GM23248 (cell line): ENCODE measurements at regions not wholly inside any gene's neighbourhood (a gene's known extent, or its start where the extent isn't known, plus 50 kb on each side); places are given as distances from the start of the nearest gene placed in this dataset.

Source experiments
- DNase-seq: peaks from one replicate; pipeline ENCODE4 v3.0.0-alpha.2; 2015
- H2AFZ ChIP-seq: fragments of 200-600 bp; sonication (generic); 2 replicates; pipeline ENCODE4 v1.6.1; 2016; ENCODE audit warnings: antibody characterized with exemption
- H3F3A ChIP-seq: fragments of 200-600 bp; sonication (generic); 2 replicates; pipeline ENCODE4 v1.6.1; 2016; ENCODE audit warnings: mild to moderate bottlenecking, antibody characterized with exemption, mixed run types; ENCODE audit not compliant: insufficient read depth
- H3K27ac ChIP-seq: fragments of 200-600 bp; sonication (generic); 2 replicates; pipeline ENCODE4 v1.5.1; 2016; ENCODE audit warnings: mild to moderate bottlenecking
- H3K27me3 ChIP-seq: fragments of 200-600 bp; sonication (generic); replicated peaks from 2 replicates; pipeline ENCODE4 v1.6.1; 2016; ENCODE audit warnings: mild to moderate bottlenecking; ENCODE audit not compliant: insufficient read depth
- H3K36me3 ChIP-seq: fragments of 200-600 bp; sonication (generic); 2 replicates; pipeline ENCODE4 v1.6.1; 2016; ENCODE audit warnings: low read depth, mild to moderate bottlenecking
- H3K4me1 ChIP-seq: fragments of 200-600 bp; sonication (generic); 2 replicates; pipeline ENCODE4 v1.6.1; 2016; ENCODE audit warnings: mild to moderate bottlenecking; ENCODE audit not compliant: insufficient read depth
- H3K4me2 ChIP-seq: fragments of 200-600 bp; sonication (generic); one replicate; pipeline ENCODE4 v1.6.1; 2016; ENCODE audit warnings: mild to moderate bottlenecking; ENCODE audit not compliant: unreplicated experiment
- H3K4me3 ChIP-seq: fragments of 200-600 bp; sonication (generic); 2 replicates; pipeline ENCODE4 v1.5.1; 2016; ENCODE audit warnings: mild to moderate bottlenecking
- H3K79me2 ChIP-seq: fragments of 200-600 bp; sonication (generic); 2 replicates; pipeline ENCODE4 v1.6.1; 2016; ENCODE audit warnings: mild to moderate bottlenecking; ENCODE audit not compliant: insufficient read depth
- H3K9ac ChIP-seq: fragments of 200-600 bp; sonication (generic); 2 replicates; pipeline ENCODE4 v1.6.1; 2016; ENCODE audit warnings: mild to moderate bottlenecking
- H3K9me2 ChIP-seq: fragments of 200-600 bp; sonication (generic); 2 replicates; pipeline ENCODE4 v1.6.1; 2016; ENCODE audit warnings: mixed run types, mild to moderate bottlenecking, moderate library complexity; ENCODE audit not compliant: insufficient read depth
- H3K9me3 ChIP-seq: fragments of 200-600 bp; sonication (generic); one replicate; pipeline ENCODE4 v1.6.1; 2017; ENCODE audit warnings: low read depth
- H4K20me1 ChIP-seq: fragments of 200-600 bp; sonication (generic); 2 replicates; pipeline ENCODE4 v1.6.0; 2016; ENCODE audit not compliant: insufficient read depth
- EZH2 ChIP-seq: fragments of 200-600 bp; sonication (generic); IDR thresholded peaks from 2 replicates; pipeline ENCODE4 v1.6.1; 2018; ENCODE audit warnings: antibody characterized with exemption, mild to moderate bottlenecking; ENCODE audit not compliant: insufficient read depth, poor library complexity, severe bottlenecking
- EZH2phosphoT487 ChIP-seq: fragments of 200-600 bp; sonication (generic); IDR thresholded peaks from 2 replicates; pipeline ENCODE4 v1.6.1; 2018; ENCODE audit warnings: antibody characterized with exemption, moderate library complexity, mild to moderate bottlenecking, low read depth; ENCODE audit not compliant: insufficient read depth
- WGBS, 2 experiments: methylation state at CpG; one replicate each; pipeline ENCODE4 v1.1.6; 2015 to 2017; ENCODE audit warnings: low lambda C conversion rate in 2 of 2, low coverage in 1 of 2; ENCODE audit errors: missing lambda C conversion rate in 2 of 2; 5-methylcytosine and 5-hydroxymethylcytosine counted together
- in situ Hi-C: fragments of 300-500 bp; cut with MboI; formaldehyde crosslinking; loops from 2 replicates; pipeline ENCODE4 v1.15.0; 2020

GRCh38 chr6:40196135-40196518 lies 261.9 kb upstream of the MOCS1 start:
- TF ChIP-seq EZH2phosphoT487 (no peak), EZH2 (no peak)
- no peak overlapping the region for H3K9ac ChIP-seq
- no peak overlapping the region for H2AFZ ChIP-seq
- in situ Hi-C loops, result no loop called here
- H3K4me2 ChIP-seq, result no peak overlapping the region
- H3K9me2 ChIP-seq, result no peaks in the 10 kb centered on the region
- DNase-seq, result no peak
- H3K79me2 ChIP-seq, result no peaks in the 10 kb centered on the region
- no peaks in the 10 kb centered on the region for H3K36me3 ChIP-seq
- no peak overlapping the region for H3K4me3 ChIP-seq
- peaks cover 3% of the 10 kb centered on the region for H3K9me3 ChIP-seq
- H3K27ac ChIP-seq, result no peak overlapping the region
- H3K27me3 ChIP-seq, result no peaks in the 10 kb centered on the region
- no peaks in the 10 kb centered on the region for H4K20me1 ChIP-seq
- WGBS, 2 experiments, result 36 to 46% methylated on average over 4 of the region's 4 CpGs
- H3K4me1 ChIP-seq, result no peaks in the 10 kb centered on the region
- H3F3A ChIP-seq, result no peaks in the 10 kb centered on the region

GRCh38 chr6:40195428-40196134 lies 261.3 kb upstream of the MOCS1 start:
- no peak overlapping the region for H3K4me3 ChIP-seq
- no peaks in the 10 kb centered on the region for H3K36me3 ChIP-seq
- WGBS, 2 experiments, result 37 to 38% methylated on average over 11 of the region's 11 CpGs
- H3K79me2 ChIP-seq, result no peaks in the 10 kb centered on the region
- no peaks in the 10 kb centered on the region for H3K9me2 ChIP-seq
- H3K9me3 ChIP-seq, result peaks cover 3% of the 10 kb centered on the region
- H2AFZ ChIP-seq, result no peak overlapping the region
- no peaks in the 10 kb centered on the region for H4K20me1 ChIP-seq
- in situ Hi-C loops, result no loop called here
- no peaks in the 10 kb centered on the region for H3F3A ChIP-seq
- H3K9ac ChIP-seq, result no peak overlapping the region
- no peak for TF ChIP-seq EZH2
- TF ChIP-seq EZH2phosphoT487, result no peak
- no peaks in the 10 kb centered on the region for H3K27me3 ChIP-seq
- DNase-seq, result no peak
- H3K4me1 ChIP-seq, result no peaks in the 10 kb centered on the region
- no peak overlapping the region for H3K4me2 ChIP-seq
- H3K27ac ChIP-seq, result no peak overlapping the region

- DNase-seq, result no peak
- Histone ChIP-seq H3K36me3 (no peaks in the 10 kb centered on the region), H3K4me3 (no peak overlapping the region), H3K4me1 (no peaks in the 10 kb centered on the region), H3K27me3 (no peaks in the 10 kb centered on the region), H3K9me3 (no peaks in the 10 kb centered on the region), H3K9ac (no peak overlapping the region), H3K79me2 (no peaks in the 10 kb centered on the region), H3K27ac (no peak overlapping the region), H3F3A (no peaks in the 10 kb centered on the region), H2AFZ (no peak overlapping the region), H4K20me1 (no peaks in the 10 kb centered on the region), H3K4me2 (no peak overlapping the region), H3K9me2 (no peaks in the 10 kb centered on the region)
- in situ Hi-C loops, result no loop called here
- TF ChIP-seq EZH2phosphoT487, result no peak
- TF ChIP-seq EZH2, result no peak
- WGBS, 2 experiments, result 14 to 28% methylated on average over 3 of the region's 3 CpGs
Measured at GRCh38 chr6:40194447-40195170, 260.3 kb upstream of the MOCS1 start.

- Histone ChIP-seq H4K20me1 (no peaks in the 10 kb centered on the region), H3K9ac (no peak overlapping the region), H3K36me3 (no peaks in the 10 kb centered on the region), H3K4me1 (no peaks in the 10 kb centered on the region), H3K79me2 (no peaks in the 10 kb centered on the region), H2AFZ (no peak overlapping the region), H3K4me3 (no peak overlapping the region), H3F3A (no peaks in the 10 kb centered on the region), H3K4me2 (no peak overlapping the region), H3K27me3 (no peaks in the 10 kb centered on the region), H3K9me3 (no peaks in the 10 kb centered on the region), H3K9me2 (no peaks in the 10 kb centered on the region), H3K27ac (no peak overlapping the region)
- no peak for DNase-seq
- WGBS, 2 experiments, result 19 to 20% methylated on average over 4 of the region's 4 CpGs
- in situ Hi-C loops, result no loop called here
- TF ChIP-seq EZH2 (no peak), EZH2phosphoT487 (no peak)
Measured at GRCh38 chr6:40192516-40192915, 258.3 kb upstream of the MOCS1 start.
